GM12874 (cell line): ENCODE measurements at regions not wholly inside any gene's neighbourhood (a gene's known extent, or its start where the extent isn't known, plus 50 kb on each side); places are given as distances from the start of the nearest gene placed in this dataset.

Experiments used
- CTCF ChIP-seq: IDR thresholded peaks from 2 replicates; pipeline ENCODE4 v1.5.1; 2011; ENCODE audit warnings: low read depth, mild to moderate bottlenecking, control low read depth, low read length, moderate library complexity; ENCODE audit not compliant: insufficient read depth

DNA sequence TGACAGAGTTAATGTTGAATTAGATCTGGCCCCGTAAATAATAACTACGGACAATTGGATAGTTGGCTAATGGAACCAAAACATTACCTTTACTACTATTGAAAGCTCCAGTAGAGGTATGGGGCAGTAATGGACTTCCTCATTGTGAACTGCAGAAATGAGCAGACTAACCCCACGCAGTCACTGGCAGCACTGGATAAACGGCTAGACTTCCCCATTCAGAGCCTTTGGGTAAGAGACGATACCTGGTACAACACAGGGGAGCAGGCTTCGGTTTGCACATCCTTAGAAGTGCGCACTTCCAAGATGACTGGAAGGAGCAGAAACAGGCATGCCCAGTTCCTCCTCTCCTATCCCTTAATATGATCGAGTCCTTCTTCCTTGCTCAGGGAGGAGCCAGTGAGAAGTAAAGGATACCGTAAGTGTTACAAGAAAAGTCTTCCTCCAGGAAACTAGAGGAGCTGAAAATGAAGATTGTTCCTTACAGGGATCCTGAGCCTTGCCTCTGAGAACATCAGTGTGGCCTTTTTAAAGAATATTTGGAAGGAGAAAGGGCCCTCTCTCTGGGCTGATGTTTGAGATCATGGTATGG is 100.5 kb upstream of the NECTIN3 start:
- no peak for TF ChIP-seq CTCF

- no peak for TF ChIP-seq CTCF
Measured at GRCh38 chr3:110973263-110973895, 98.2 kb upstream of the NECTIN3 start.

GRCh38 chr3:110974902-110975301 is 96.7 kb upstream of the NECTIN3 start:
- no peak for TF ChIP-seq CTCF

DNA sequence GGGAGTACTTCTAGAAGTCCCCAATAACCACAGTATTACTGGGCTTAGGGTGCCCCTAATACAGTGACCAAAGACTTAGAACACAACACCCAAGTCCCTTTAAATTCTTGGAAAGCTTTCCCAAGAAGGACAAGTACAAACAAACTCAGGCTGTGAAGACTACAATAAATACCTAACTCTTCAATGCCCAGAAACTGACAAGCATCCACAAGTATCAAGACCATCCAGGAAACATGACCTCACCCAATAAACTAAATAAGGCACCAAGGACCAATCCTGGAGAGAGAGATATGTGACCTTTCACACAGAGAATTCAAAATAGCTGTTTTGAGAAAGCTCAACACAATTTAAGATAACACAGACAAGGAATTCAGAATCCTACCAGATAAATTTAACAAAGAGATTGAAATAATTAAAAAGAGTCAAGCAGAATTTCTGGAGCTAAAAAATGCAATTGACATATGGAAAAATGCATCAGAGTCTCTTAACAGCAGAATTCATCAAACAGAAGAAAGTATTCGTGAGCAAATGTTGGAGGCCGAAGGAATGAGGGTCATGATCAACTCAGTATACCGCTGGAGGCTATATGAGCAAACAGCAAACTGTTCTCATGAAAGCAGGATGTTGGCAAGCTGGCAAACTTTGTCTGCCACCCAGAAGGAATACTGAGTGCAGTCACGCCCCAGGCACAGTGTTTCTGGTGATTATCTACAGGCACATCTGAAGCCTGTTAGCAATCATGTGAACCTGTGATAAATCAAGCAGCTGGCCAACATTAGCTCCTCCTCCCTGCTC is 87.0 kb upstream of the NECTIN3 start:
- TF ChIP-seq CTCF = no peak

DNA sequence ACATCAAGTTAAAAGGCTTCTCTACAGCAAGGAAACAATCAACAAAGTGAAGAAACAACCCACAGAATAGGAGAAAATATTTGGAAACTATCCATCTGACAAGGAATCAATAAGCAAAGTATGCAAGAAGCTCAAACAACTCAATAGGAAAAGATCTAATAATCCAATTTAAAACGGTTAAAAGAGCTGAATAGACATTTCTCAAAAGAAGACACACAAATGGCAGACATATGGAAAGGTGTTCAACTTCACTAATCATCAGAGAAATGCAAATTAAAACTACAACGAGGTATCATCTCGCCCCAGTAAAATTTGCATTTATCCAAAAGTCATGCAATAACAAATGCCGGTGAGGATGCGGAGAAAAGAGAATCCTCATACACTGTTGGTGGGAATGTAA is 82.2 kb upstream of the NECTIN3 start:
- TF ChIP-seq CTCF = no peak

- no peak for TF ChIP-seq CTCF
Measured at GRCh38 chr3:110995461-110996231, 76.0 kb upstream of the NECTIN3 start.
